ENCODE measurements at regions not wholly inside any gene's neighbourhood (a gene's known extent, or its start where the extent isn't known, plus 50 kb on each side); places are given as distances from the start of the nearest gene placed in this dataset.

- Mint-ChIP-seq H3K27ac (ENCODE audit: unreplicated experiment) (no peak overlapping the region), H3K9me3 (ENCODE audit: low read depth) (no peaks in the 10 kb centered on the region), H3K4me3 (ENCODE audit: unreplicated experiment) (no peak overlapping the region), H3K36me3 (ENCODE audit: low read depth) (no peaks in the 10 kb centered on the region), H3K27me3 (ENCODE audit: low read depth) (no peaks in the 10 kb centered on the region), H3K4me1 (ENCODE audit: low read depth) (peaks cover 6% of the 10 kb centered on the region)
- TF ChIP-seq CTCF (IDR thresholded peaks at IDR 0.05): no peak
- no peak for DNase-seq (ENCODE audit: low spot score)
These were observed 58.0 kb upstream of the ARRDC3 start for GRCh38 chr5:91441082-91441481.

GRCh38 chr5:91438871-91439270 lies 55.8 kb upstream of the ARRDC3 start:
- peaks cover 6% of the 10 kb centered on the region for H3K4me1 Mint-ChIP-seq (ENCODE audit: low read depth)
- DNase-seq (ENCODE audit: low spot score): no peak
- TF ChIP-seq CTCF (IDR thresholded peaks at IDR 0.05): no peak
- H3K9me3 Mint-ChIP-seq (ENCODE audit: low read depth): no peaks in the 10 kb centered on the region
- no peak overlapping the region for H3K27ac Mint-ChIP-seq (ENCODE audit: unreplicated experiment)
- H3K27me3 Mint-ChIP-seq (ENCODE audit: low read depth): no peaks in the 10 kb centered on the region
- H3K4me3 Mint-ChIP-seq (ENCODE audit: unreplicated experiment): no peak overlapping the region
- no peaks in the 10 kb centered on the region for H3K36me3 Mint-ChIP-seq (ENCODE audit: low read depth)

GRCh38 chr5:91436241-91436640 lies 53.1 kb upstream of the ARRDC3 start:
- H3K4me3 Mint-ChIP-seq (ENCODE audit: unreplicated experiment): no peak overlapping the region
- H3K27ac Mint-ChIP-seq (ENCODE audit: unreplicated experiment): no peak overlapping the region
- no peak for TF ChIP-seq CTCF (IDR thresholded peaks at IDR 0.05)
- DNase-seq (ENCODE audit: low spot score): no peak
- no peaks in the 10 kb centered on the region for H3K4me1 Mint-ChIP-seq (ENCODE audit: low read depth)
- no peaks in the 10 kb centered on the region for H3K27me3 Mint-ChIP-seq (ENCODE audit: low read depth)
- no peaks in the 10 kb centered on the region for H3K36me3 Mint-ChIP-seq (ENCODE audit: low read depth)
- no peaks in the 10 kb centered on the region for H3K9me3 Mint-ChIP-seq (ENCODE audit: low read depth)

GRCh38 chr5:91434348-91434747 lies 51.2 kb upstream of the ARRDC3 start:
- Mint-ChIP-seq H3K4me3 (ENCODE audit: unreplicated experiment) (no peak overlapping the region), H3K9me3 (ENCODE audit: low read depth) (peaks cover under 1% of the 10 kb centered on the region), H3K27me3 (ENCODE audit: low read depth) (no peaks in the 10 kb centered on the region), H3K36me3 (ENCODE audit: low read depth) (no peaks in the 10 kb centered on the region), H3K27ac (ENCODE audit: unreplicated experiment) (no peak overlapping the region), H3K4me1 (ENCODE audit: low read depth) (no peaks in the 10 kb centered on the region)
- no peak for TF ChIP-seq CTCF (IDR thresholded peaks at IDR 0.05)
- no peak for DNase-seq (ENCODE audit: low spot score)

GRCh38 chr5:91433861-91434260 lies 50.7 kb upstream of the ARRDC3 start:
- H3K4me3 Mint-ChIP-seq (ENCODE audit: unreplicated experiment): no peak overlapping the region
- no peak overlapping the region for H3K27ac Mint-ChIP-seq (ENCODE audit: unreplicated experiment)
- no peak for DNase-seq (ENCODE audit: low spot score)
- no peaks in the 10 kb centered on the region for H3K27me3 Mint-ChIP-seq (ENCODE audit: low read depth)
- H3K36me3 Mint-ChIP-seq (ENCODE audit: low read depth): peaks cover 1% of the 10 kb centered on the region
- no peaks in the 10 kb centered on the region for H3K4me1 Mint-ChIP-seq (ENCODE audit: low read depth)
- TF ChIP-seq CTCF (IDR thresholded peaks at IDR 0.05): no peak
- H3K9me3 Mint-ChIP-seq (ENCODE audit: low read depth): peaks cover 5% of the 10 kb centered on the region
